ENCODE measurements at regions not wholly inside any gene's neighbourhood (a gene's known extent, or its start where the extent isn't known, plus 50 kb on each side); places are given as distances from the start of the nearest gene placed in this dataset.

DNA sequence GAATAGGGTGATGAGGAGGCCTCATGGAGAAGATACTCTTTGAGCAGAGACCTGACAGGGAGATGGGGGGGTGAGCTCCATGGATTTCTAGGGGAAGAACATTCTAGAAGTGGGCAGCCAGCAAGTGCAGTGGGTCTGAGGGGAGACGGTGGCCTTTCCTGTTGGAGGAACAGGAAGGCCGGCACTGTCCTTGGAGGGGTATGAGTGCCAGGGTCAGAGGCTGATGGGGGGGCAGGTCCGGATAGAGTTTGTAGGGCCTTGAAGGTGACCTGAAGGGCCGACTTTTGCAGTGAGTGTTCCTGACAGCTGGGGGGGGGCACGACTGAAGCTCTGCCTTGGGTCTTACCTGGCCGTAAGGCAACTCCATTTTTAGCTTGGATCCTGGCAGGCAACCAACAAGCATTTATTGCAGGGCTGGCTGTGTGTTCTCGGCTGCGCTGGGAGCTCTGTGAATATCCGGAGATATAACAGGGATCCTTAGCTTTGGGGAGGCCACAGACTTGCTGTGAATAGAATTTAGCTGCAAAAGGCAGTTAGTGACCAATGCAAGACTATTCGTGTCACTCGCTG lies 130.6 kb downstream of the MRPS6 start:
- Histone ChIP-seq H3K27me3 (ENCODE audit: control insufficient read depth, insufficient read depth, low read length) (no peaks in the 10 kb centered on the region), H3K9me3 (ENCODE audit: control insufficient read depth, low read depth, low read length) (no peaks in the 10 kb centered on the region), H3K4me3 (ENCODE audit: low read length) (no peak overlapping the region), H3K36me3 (ENCODE audit: control insufficient read depth, low read depth, low read length) (no peaks in the 10 kb centered on the region), H3K9ac (ENCODE audit: low read length) (no peak overlapping the region), H3K4me1 (ENCODE audit: control insufficient read depth, low read depth, low read length) (peaks cover 26% of the 10 kb centered on the region), H3K27ac (ENCODE audit: low read length) (no peak overlapping the region)

GRCh38 chr21:34204481-34205439 lies 131.4 kb downstream of the MRPS6 start:
- H3K4me3 ChIP-seq (ENCODE audit: low read length): no peak overlapping the region
- peaks cover 18% of the 10 kb centered on the region for H3K4me1 ChIP-seq (ENCODE audit: control insufficient read depth, low read depth, low read length)
- no peak overlapping the region for H3K27ac ChIP-seq (ENCODE audit: low read length)
- no peak overlapping the region for H3K9ac ChIP-seq (ENCODE audit: low read length)
- no peaks in the 10 kb centered on the region for H3K27me3 ChIP-seq (ENCODE audit: control insufficient read depth, insufficient read depth, low read length)
- no peaks in the 10 kb centered on the region for H3K9me3 ChIP-seq (ENCODE audit: control insufficient read depth, low read depth, low read length)
- H3K36me3 ChIP-seq (ENCODE audit: control insufficient read depth, low read depth, low read length): no peaks in the 10 kb centered on the region

GRCh38 chr21:34205811-34206571 lies 132.6 kb downstream of the MRPS6 start:
- H3K9ac ChIP-seq (ENCODE audit: low read length): no peak overlapping the region
- no peaks in the 10 kb centered on the region for H3K27me3 ChIP-seq (ENCODE audit: control insufficient read depth, insufficient read depth, low read length)
- no peak overlapping the region for H3K27ac ChIP-seq (ENCODE audit: low read length)

DNA sequence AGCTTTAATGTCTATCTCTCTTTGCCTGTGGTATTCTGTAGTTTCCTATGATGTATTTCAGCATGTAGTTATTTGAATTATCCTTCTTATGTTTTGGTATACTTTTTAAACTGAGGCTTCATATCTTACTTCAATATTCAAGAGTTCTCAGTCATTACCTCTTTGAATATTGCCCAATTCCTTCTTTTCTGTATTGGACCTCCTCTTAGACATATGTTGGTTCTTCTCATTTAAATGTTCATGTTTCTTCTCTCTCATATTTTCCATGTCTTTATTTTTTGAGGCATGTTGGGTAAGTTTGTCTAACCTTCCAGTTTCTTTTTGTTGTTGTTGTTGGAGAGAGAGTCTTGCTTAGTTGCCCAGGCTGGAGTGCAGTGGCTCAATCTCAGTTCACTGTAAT lies 140.6 kb downstream of the MRPS6 start:
- no peak overlapping the region for H3K9ac ChIP-seq (ENCODE audit: low read length)
- no peak overlapping the region for H3K4me3 ChIP-seq (ENCODE audit: low read length)
- H3K27me3 ChIP-seq (ENCODE audit: control insufficient read depth, insufficient read depth, low read length): no peaks in the 10 kb centered on the region
- no peaks in the 10 kb centered on the region for H3K36me3 ChIP-seq (ENCODE audit: control insufficient read depth, low read depth, low read length)
- no peak overlapping the region for H3K27ac ChIP-seq (ENCODE audit: low read length)
- H3K9me3 ChIP-seq (ENCODE audit: control insufficient read depth, low read depth, low read length): peaks cover 3% of the 10 kb centered on the region
- no peaks in the 10 kb centered on the region for H3K4me1 ChIP-seq (ENCODE audit: control insufficient read depth, low read depth, low read length)

More at GRCh38 chr21:34205811-34206571, 132.6 kb downstream of the MRPS6 start:
- Histone ChIP-seq H3K4me1 (ENCODE audit: control insufficient read depth, low read depth, low read length) (peaks cover 18% of the 10 kb centered on the region), H3K36me3 (ENCODE audit: control insufficient read depth, low read depth, low read length) (no peaks in the 10 kb centered on the region), H3K9me3 (ENCODE audit: control insufficient read depth, low read depth, low read length) (no peaks in the 10 kb centered on the region), H3K4me3 (ENCODE audit: low read length) (no peak overlapping the region)

DNA sequence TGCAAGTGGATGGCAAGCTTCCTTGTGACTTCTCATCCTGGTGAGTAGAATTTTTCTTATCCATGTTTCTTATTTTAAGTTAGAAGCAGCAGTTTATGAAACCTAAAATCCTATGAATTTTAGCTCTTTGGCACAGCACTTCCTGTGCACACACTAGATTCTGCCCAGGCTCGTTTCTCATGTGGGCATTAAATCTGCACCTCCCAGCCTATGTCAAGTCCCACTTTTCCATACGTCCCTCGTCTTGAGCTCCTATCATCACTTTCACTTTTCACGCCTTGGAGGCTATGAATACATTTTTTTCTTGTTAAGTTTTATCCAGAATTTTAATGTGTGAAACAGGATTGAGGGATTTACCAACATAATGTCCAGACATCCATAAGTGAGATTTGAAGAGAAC lies 142.1 kb downstream of the MRPS6 start:
- Histone ChIP-seq H3K9me3 (ENCODE audit: control insufficient read depth, low read depth, low read length) (peaks cover 3% of the 10 kb centered on the region), H3K27me3 (ENCODE audit: control insufficient read depth, insufficient read depth, low read length) (no peaks in the 10 kb centered on the region)

DNA sequence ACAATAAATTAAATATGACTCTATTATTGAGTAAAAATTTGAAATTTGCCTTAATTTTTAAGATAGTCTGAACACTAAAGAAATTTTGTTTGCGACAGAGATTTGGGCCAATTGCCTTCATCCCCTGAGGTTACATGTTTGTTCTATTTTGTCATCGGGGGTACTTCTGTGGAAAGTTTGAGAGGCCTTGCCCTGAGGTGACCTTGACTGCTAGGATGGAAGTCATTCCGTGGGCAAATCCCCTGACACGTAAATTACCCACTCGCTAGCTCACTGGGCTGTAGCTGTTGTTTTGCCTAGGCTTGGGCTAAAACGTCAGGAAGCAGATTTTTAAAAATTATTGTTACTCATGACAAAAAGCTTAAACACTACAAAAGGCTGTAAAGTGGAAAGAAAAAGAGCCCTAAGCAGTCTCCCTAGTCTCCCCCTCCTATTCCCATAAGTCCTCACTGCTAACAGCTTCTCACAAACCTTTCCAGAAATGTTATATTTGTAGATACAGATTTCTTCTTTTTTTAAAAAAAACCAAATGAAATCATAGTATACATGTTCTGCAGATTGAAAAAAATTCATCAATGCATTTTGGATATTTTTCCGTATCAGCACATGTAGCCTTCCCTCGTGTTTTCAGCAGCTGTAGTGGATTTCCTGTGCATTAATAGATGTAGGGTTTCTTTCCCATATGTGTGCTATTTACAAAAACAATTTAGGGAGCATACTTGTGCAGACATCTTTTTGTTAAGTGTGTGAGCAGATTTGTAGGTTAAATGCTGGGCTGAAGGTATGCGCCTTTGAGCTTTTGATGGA lies 142.7 kb downstream of the MRPS6 start:
- peaks cover 3% of the 10 kb centered on the region for H3K9me3 ChIP-seq (ENCODE audit: control insufficient read depth, low read depth, low read length)
- no peaks in the 10 kb centered on the region for H3K36me3 ChIP-seq (ENCODE audit: control insufficient read depth, low read depth, low read length)
- H3K27me3 ChIP-seq (ENCODE audit: control insufficient read depth, insufficient read depth, low read length): no peaks in the 10 kb centered on the region
- no peak overlapping the region for H3K4me3 ChIP-seq (ENCODE audit: low read length)
- no peak overlapping the region for H3K27ac ChIP-seq (ENCODE audit: low read length)
- no peaks in the 10 kb centered on the region for H3K4me1 ChIP-seq (ENCODE audit: control insufficient read depth, low read depth, low read length)
- H3K9ac ChIP-seq (ENCODE audit: low read length): no peak overlapping the region

More for the DNA sequence above, 142.1 kb downstream of the MRPS6 start:
- H3K9ac ChIP-seq (ENCODE audit: low read length): no peak overlapping the region
- no peak overlapping the region for H3K27ac ChIP-seq (ENCODE audit: low read length)
- H3K4me1 ChIP-seq (ENCODE audit: control insufficient read depth, low read depth, low read length): no peaks in the 10 kb centered on the region
- no peaks in the 10 kb centered on the region for H3K36me3 ChIP-seq (ENCODE audit: control insufficient read depth, low read depth, low read length)
- no peak overlapping the region for H3K4me3 ChIP-seq (ENCODE audit: low read length)

- H3K27me3 ChIP-seq (ENCODE audit: control insufficient read depth, insufficient read depth, low read length): no peaks in the 10 kb centered on the region
- peaks cover 3% of the 10 kb centered on the region for H3K9me3 ChIP-seq (ENCODE audit: control insufficient read depth, low read depth, low read length)
- H3K36me3 ChIP-seq (ENCODE audit: control insufficient read depth, low read depth, low read length): no peaks in the 10 kb centered on the region
- no peak overlapping the region for H3K27ac ChIP-seq (ENCODE audit: low read length)
- H3K4me3 ChIP-seq (ENCODE audit: low read length): no peak overlapping the region
- no peak overlapping the region for H3K9ac ChIP-seq (ENCODE audit: low read length)
- H3K4me1 ChIP-seq (ENCODE audit: control insufficient read depth, low read depth, low read length): no peaks in the 10 kb centered on the region
These were observed 143.3 kb downstream of the MRPS6 start for GRCh38 chr21:34216718-34217032.

DNA sequence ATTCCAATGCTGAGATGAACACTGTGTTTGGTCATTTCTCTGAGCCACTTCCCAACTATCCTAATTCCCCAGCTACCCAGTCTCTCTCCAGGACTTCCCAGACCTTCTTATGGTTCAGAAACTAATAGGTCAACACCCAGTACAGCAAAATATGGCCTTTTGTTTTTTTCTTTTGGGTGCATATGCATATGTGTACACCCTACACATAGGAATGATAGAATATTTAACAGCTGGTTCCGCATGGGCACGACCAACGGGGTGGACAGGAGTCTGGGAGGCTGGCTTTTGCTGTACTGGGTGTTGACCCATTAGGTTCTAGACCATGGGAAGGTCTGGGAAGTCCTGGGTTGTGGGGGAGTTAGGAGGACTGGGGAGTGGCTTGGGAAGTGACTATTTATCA lies 143.9 kb downstream of the MRPS6 start:
- Histone ChIP-seq H3K36me3 (ENCODE audit: control insufficient read depth, low read depth, low read length) (no peaks in the 10 kb centered on the region), H3K9ac (ENCODE audit: low read length) (no peak overlapping the region), H3K27ac (ENCODE audit: low read length) (no peak overlapping the region), H3K9me3 (ENCODE audit: control insufficient read depth, low read depth, low read length) (peaks cover 3% of the 10 kb centered on the region), H3K4me3 (ENCODE audit: low read length) (no peak overlapping the region), H3K27me3 (ENCODE audit: control insufficient read depth, insufficient read depth, low read length) (no peaks in the 10 kb centered on the region), H3K4me1 (ENCODE audit: control insufficient read depth, low read depth, low read length) (no peaks in the 10 kb centered on the region)

GRCh38 chr21:34219334-34220060 lies 144.3 kb upstream of the KCNE2 start:
- Histone ChIP-seq H3K36me3 (ENCODE audit: control insufficient read depth, low read depth, low read length) (no peaks in the 10 kb centered on the region), H3K4me3 (ENCODE audit: low read length) (no peak overlapping the region), H3K9me3 (ENCODE audit: control insufficient read depth, low read depth, low read length) (no peaks in the 10 kb centered on the region), H3K27me3 (ENCODE audit: control insufficient read depth, insufficient read depth, low read length) (no peaks in the 10 kb centered on the region), H3K4me1 (ENCODE audit: control insufficient read depth, low read depth, low read length) (no peaks in the 10 kb centered on the region), H3K9ac (ENCODE audit: low read length) (no peak overlapping the region), H3K27ac (ENCODE audit: low read length) (no peak overlapping the region)

DNA sequence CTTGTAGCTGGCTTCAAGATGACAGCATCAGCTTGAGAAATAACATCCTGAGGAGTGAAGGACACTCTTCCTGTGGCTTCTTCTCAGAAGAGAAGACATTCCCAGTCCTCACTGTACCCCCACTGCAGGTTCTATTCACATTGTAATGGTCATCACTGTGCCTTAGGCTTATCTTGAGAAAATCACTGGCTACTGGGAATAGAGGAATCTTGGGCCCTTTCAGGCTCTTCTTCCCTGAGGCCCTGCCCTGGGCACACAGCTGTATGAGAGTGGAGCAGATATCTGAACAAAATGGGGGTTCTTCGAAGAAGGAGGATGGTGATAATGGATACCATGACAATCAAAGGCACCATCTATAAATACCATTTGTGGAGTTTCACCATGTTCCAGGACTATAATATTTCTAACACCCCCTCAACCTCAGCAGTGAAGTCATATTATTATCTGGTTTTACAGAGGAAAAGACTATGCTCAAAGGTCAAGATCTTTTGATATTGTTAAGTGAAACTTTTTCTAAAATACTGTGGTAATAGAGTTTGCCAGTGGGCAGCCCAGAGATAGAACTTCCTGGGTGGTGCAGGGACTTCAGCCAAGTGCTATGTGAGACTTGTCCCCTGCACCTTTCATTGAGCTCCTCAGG lies 143.1 kb upstream of the KCNE2 start:
- Histone ChIP-seq H3K4me3 (ENCODE audit: low read length) (no peak overlapping the region), H3K4me1 (ENCODE audit: control insufficient read depth, low read depth, low read length) (no peaks in the 10 kb centered on the region), H3K9me3 (ENCODE audit: control insufficient read depth, low read depth, low read length) (no peaks in the 10 kb centered on the region), H3K9ac (ENCODE audit: low read length) (no peak overlapping the region), H3K36me3 (ENCODE audit: control insufficient read depth, low read depth, low read length) (no peaks in the 10 kb centered on the region), H3K27ac (ENCODE audit: low read length) (no peak overlapping the region), H3K27me3 (ENCODE audit: control insufficient read depth, insufficient read depth, low read length) (no peaks in the 10 kb centered on the region)
